OCI-LY1 (cell line): ENCODE measurements at regions not wholly inside any gene's neighbourhood (a gene's known extent, or its start where the extent isn't known, plus 50 kb on each side); places are given as distances from the start of the nearest gene placed in this dataset.

Source experiments
- H2AFZ ChIP-seq: fragments of 200-600 bp; sonication (generic), shearing (Covaris generic); 2 replicates; pipeline ENCODE4 v1.6.0; 2014; ENCODE audit warnings: antibody characterized with exemption, mild to moderate bottlenecking, low read length
- H3F3A ChIP-seq: fragments of 200-600 bp; sonication (generic), shearing (Covaris generic); 2 replicates; pipeline ENCODE4 v1.6.0; 2014; ENCODE audit warnings: mild to moderate bottlenecking, antibody characterized with exemption, low read length, moderate library complexity; ENCODE audit not compliant: insufficient read depth
- H3K27ac ChIP-seq: fragments of 200-600 bp; sonication (generic); 2 replicates; pipeline ENCODE4 v1.5.1; 2014; ENCODE audit warnings: low read length, mixed run types, mild to moderate bottlenecking, low read depth; ENCODE audit not compliant: poor library complexity, severe bottlenecking
- H3K27me3 ChIP-seq: fragments of 200-600 bp; sonication (generic); 2 replicates; pipeline ENCODE4 v1.6.0; 2014; ENCODE audit warnings: antibody characterized with exemption, mild to moderate bottlenecking, low read length, moderate library complexity; ENCODE audit not compliant: insufficient read depth
- H3K36me3 ChIP-seq: fragments of 200-600 bp; sonication (generic); 2 replicates; pipeline ENCODE4 v1.6.1; 2014; ENCODE audit warnings: mild to moderate bottlenecking, antibody characterized with exemption, low read length, moderate library complexity, mixed read lengths; ENCODE audit not compliant: insufficient read depth
- H3K4me1 ChIP-seq: fragments of 200-600 bp; sonication (generic); 2 replicates; pipeline ENCODE4 v1.5.1; 2014; ENCODE audit warnings: mild to moderate bottlenecking, low read length, moderate library complexity; ENCODE audit not compliant: insufficient read depth, severe bottlenecking
- H3K4me2 ChIP-seq: fragments of 200-600 bp; sonication (generic), shearing (Covaris generic); 2 replicates; pipeline ENCODE4 v1.6.1; 2014; ENCODE audit warnings: low read length
- H3K4me3 ChIP-seq: fragments of 200-600 bp; sonication (generic); 2 replicates; pipeline ENCODE4 v1.5.1; 2014; ENCODE audit warnings: low read length, low read depth, mild to moderate bottlenecking, mixed read lengths; ENCODE audit not compliant: poor library complexity, severe bottlenecking
- H3K79me2 ChIP-seq: fragments of 200-600 bp; shearing (Covaris generic); 2 replicates; pipeline ENCODE4 v1.6.1; 2016; ENCODE audit warnings: mixed run types, low read length, mixed read lengths; ENCODE audit not compliant: insufficient read depth
- H3K9ac ChIP-seq: fragments of 200-600 bp; sonication (generic), shearing (Covaris generic); 2 replicates; pipeline ENCODE4 v1.6.1; 2014; ENCODE audit warnings: mild to moderate bottlenecking, low read length, mixed read lengths
- H3K9me2 ChIP-seq: fragments of 200-600 bp; sonication (generic), shearing (Covaris generic); 2 replicates; pipeline ENCODE4 v1.6.1; 2014; ENCODE audit warnings: low read depth, mild to moderate bottlenecking, low read length, mixed read lengths
- H3K9me3 ChIP-seq: fragments of 200-600 bp; shearing (Covaris generic); 2 replicates; pipeline ENCODE4 v1.6.1; 2014; ENCODE audit warnings: low read length, mixed read lengths
- H4K20me1 ChIP-seq: fragments of 200-600 bp; sonication (generic), shearing (Covaris generic); 2 replicates; pipeline ENCODE4 v1.6.0; 2016; ENCODE audit warnings: mild to moderate bottlenecking, low read length; ENCODE audit not compliant: insufficient read depth
- EZH2 ChIP-seq: fragments of 200-600 bp; sonication (generic), shearing (Covaris generic); IDR thresholded peaks from 2 replicates; pipeline ENCODE4 v1.8.0; 2017; ENCODE audit warnings: borderline replicate concordance, mixed run types, mild to moderate bottlenecking, antibody characterized with exemption, low read length, moderate library complexity, mixed read lengths
- TF ChIP-seq, protein P1 (sequence below): fragments of 200-600 bp; sonication (generic), shearing (Covaris generic); IDR thresholded peaks from 2 replicates; pipeline ENCODE4 v1.5.1; 2017; ENCODE audit warnings: mild to moderate bottlenecking, antibody characterized with exemption, low read length, moderate library complexity, mixed read lengths

- no peaks in the 10 kb centered on the region for H3K36me3 ChIP-seq
- H3K4me3 ChIP-seq: no peak overlapping the region
- H2AFZ ChIP-seq: no peak overlapping the region
- H3K9me3 ChIP-seq: no peaks in the 10 kb centered on the region
- H4K20me1 ChIP-seq: no peaks in the 10 kb centered on the region
- no peaks in the 10 kb centered on the region for H3K79me2 ChIP-seq
- H3F3A ChIP-seq: no peaks in the 10 kb centered on the region
- H3K27ac ChIP-seq: no peak overlapping the region
- H3K9ac ChIP-seq: no peak overlapping the region
- no peaks in the 10 kb centered on the region for H3K9me2 ChIP-seq
- TF ChIP-seq EZH2: no peak
- peaks cover 9% of the 10 kb centered on the region for H3K4me1 ChIP-seq
- H3K27me3 ChIP-seq: no peaks in the 10 kb centered on the region
- no peak overlapping the region for H3K4me2 ChIP-seq
These were observed 1793.8 kb upstream of the PCDH20 start for GRCh38 chr13:63209330-63210017.

DNA sequence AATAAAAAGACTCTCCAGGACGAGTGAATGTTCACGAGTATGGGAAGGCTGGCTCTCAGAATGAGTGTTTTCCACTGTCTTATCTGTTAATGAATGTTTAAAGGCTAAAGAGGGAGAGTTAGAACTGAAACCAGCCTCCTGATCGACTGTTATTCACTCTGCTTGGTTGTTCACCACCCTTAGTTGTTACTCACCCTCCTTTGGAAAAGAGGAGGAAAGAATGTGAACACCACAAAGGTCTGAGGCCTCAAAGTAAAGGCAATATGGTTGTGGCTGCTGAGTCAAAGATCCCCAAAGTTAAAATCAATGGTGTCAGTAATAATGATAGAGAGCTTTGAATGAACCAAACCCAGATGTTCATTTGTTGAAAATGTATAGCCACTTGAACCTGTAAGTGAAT lies 1793.2 kb upstream of the PCDH20 start:
- Histone ChIP-seq H3K27ac (no peak overlapping the region), H3K9ac (no peak overlapping the region), H2AFZ (no peak overlapping the region), H3K27me3 (no peaks in the 10 kb centered on the region), H3K9me2 (no peaks in the 10 kb centered on the region), H3K4me1 (peaks cover 9% of the 10 kb centered on the region), H3K79me2 (no peaks in the 10 kb centered on the region), H3K9me3 (no peaks in the 10 kb centered on the region), H3K36me3 (no peaks in the 10 kb centered on the region), H3K4me2 (no peak overlapping the region), H4K20me1 (no peaks in the 10 kb centered on the region), H3F3A (no peaks in the 10 kb centered on the region), H3K4me3 (no peak overlapping the region)
- TF ChIP-seq, protein P1, sequence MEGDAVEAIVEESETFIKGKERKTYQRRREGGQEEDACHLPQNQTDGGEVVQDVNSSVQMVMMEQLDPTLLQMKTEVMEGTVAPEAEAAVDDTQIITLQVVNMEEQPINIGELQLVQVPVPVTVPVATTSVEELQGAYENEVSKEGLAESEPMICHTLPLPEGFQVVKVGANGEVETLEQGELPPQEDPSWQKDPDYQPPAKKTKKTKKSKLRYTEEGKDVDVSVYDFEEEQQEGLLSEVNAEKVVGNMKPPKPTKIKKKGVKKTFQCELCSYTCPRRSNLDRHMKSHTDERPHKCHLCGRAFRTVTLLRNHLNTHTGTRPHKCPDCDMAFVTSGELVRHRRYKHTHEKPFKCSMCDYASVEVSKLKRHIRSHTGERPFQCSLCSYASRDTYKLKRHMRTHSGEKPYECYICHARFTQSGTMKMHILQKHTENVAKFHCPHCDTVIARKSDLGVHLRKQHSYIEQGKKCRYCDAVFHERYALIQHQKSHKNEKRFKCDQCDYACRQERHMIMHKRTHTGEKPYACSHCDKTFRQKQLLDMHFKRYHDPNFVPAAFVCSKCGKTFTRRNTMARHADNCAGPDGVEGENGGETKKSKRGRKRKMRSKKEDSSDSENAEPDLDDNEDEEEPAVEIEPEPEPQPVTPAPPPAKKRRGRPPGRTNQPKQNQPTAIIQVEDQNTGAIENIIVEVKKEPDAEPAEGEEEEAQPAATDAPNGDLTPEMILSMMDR: no peak
- no peak for TF ChIP-seq EZH2

DNA sequence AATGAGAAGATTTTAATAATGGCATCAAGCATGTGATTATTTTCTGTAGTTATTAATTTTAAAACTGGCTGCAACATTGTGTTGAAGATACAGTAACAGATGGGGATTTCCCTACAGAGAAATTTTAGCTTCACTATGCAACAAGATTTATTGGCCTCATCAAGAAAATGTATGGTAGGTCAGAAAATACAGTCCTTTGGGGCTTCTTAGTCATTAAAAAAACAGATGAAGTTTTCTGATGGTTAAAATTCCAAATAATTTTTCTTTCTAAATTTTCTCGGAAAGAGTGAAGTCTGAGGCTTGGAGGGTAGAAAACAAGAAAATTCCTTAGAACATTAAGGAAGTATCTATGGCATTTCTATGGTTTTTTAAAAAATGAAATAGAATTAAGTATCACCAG lies 1790.8 kb upstream of the PCDH20 start:
- no peaks in the 10 kb centered on the region for H3K9me2 ChIP-seq
- no peak overlapping the region for H3K4me2 ChIP-seq
- no peaks in the 10 kb centered on the region for H3K27me3 ChIP-seq
- no peak overlapping the region for H3K4me3 ChIP-seq
- H3K4me1 ChIP-seq: peaks cover 9% of the 10 kb centered on the region
- no peaks in the 10 kb centered on the region for H3K79me2 ChIP-seq
- H3K27ac ChIP-seq: no peak overlapping the region
- TF ChIP-seq, protein P1: no peak
- no peak for TF ChIP-seq EZH2
- H3K9me3 ChIP-seq: no peaks in the 10 kb centered on the region
- no peaks in the 10 kb centered on the region for H4K20me1 ChIP-seq
- no peak overlapping the region for H2AFZ ChIP-seq
- no peaks in the 10 kb centered on the region for H3K36me3 ChIP-seq
- H3F3A ChIP-seq: no peaks in the 10 kb centered on the region
- H3K9ac ChIP-seq: no peak overlapping the region

GRCh38 chr13:63201493-63201892 lies 1785.8 kb upstream of the PCDH20 start:
- no peaks in the 10 kb centered on the region for H3K36me3 ChIP-seq
- H3K9me3 ChIP-seq: no peaks in the 10 kb centered on the region
- no peak overlapping the region for H3K4me3 ChIP-seq
- no peaks in the 10 kb centered on the region for H3K27me3 ChIP-seq
- H3K9me2 ChIP-seq: no peaks in the 10 kb centered on the region
- H3K4me2 ChIP-seq: no peak overlapping the region
- no peak overlapping the region for H3K9ac ChIP-seq
- H3K4me1 ChIP-seq: no peaks in the 10 kb centered on the region
- no peak overlapping the region for H3K27ac ChIP-seq
- no peaks in the 10 kb centered on the region for H3F3A ChIP-seq
- H2AFZ ChIP-seq: no peak overlapping the region
- no peak for TF ChIP-seq EZH2
- TF ChIP-seq, protein P1: no peak
- no peaks in the 10 kb centered on the region for H4K20me1 ChIP-seq
- H3K79me2 ChIP-seq: no peaks in the 10 kb centered on the region
